SH-SY5Y (cell line): ENCODE measurements at regions not wholly inside any gene's neighbourhood (a gene's known extent, or its start where the extent isn't known, plus 50 kb on each side); places are given as distances from the start of the nearest gene placed in this dataset.
A peak's percentile ranks its signal among the peaks of the same experiment; 100 is the strongest.

Experiments
- GATA2 ChIP-seq: IDR thresholded peaks from 2 replicates; pipeline ENCODE4 v1.6.1; 2011; ENCODE audit warnings: mild to moderate bottlenecking, low read depth, low read length
- GATA3 ChIP-seq: IDR thresholded peaks from 2 replicates; pipeline ENCODE4 v1.6.1; 2011; ENCODE audit warnings: low read depth, mild to moderate bottlenecking, low read length, moderate library complexity

DNA sequence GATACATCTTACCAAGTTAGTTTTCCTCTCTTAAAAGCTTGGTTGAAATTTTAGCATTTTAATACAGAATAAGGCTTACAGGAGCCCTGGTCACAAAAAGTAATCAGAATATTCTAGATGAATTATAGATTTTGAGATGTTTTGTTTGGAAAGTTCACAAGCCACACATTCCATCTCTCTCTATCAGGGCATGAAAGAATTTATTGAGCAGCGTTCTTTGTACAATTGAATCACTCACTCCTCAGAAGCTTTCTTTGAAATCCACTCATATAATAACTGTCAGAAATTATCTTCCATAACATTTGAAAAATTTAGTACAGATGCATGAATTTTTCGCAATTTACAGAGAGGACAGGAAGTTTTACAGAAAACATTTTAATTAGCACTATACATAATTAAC is 938.6 kb upstream of the MDGA2 start:
- no peak for TF ChIP-seq GATA2
- no peak for TF ChIP-seq GATA3

DNA sequence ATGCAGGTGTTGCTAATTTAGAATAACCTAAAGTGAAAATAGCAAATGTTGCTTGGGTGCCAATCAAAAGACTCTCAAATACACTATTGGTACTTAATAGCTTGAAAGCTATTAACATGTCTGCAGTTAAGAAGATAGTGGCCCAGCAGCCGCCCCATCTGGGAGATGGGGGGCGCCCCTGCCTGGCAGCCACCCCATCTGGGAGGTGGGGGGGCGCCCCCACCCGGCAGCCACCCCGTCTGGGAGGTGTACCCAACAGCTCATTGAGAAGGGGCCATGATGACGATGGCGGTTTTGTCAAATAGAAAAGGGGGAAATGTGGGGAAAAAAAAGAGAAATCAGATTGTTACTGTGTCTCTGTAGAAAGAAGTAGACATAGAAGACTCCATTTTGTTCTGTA is 923.1 kb upstream of the MDGA2 start:
- TF ChIP-seq GATA2, result no peak
- TF ChIP-seq GATA3, result no peak

DNA sequence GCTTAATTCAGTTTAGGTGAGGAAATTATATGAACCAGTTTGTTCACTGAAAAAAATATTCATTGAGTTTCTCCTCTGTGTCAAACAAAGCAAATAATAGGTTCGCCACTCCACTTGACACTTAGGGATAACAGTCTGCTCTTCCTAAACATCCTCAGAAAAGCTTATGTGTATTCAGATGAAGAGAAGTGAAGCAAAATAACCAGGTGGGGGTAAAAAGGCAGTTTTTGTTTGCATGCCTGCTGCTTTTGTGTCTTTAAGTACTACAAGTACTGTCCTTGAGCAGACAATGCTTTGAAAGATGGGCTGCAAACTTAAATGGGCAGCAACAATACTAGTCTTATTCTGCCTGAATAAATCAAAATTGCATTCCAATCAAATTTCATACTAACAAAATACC is 910.7 kb upstream of the MDGA2 start:
- TF ChIP-seq GATA2, result no peak
- no peak for TF ChIP-seq GATA3

DNA sequence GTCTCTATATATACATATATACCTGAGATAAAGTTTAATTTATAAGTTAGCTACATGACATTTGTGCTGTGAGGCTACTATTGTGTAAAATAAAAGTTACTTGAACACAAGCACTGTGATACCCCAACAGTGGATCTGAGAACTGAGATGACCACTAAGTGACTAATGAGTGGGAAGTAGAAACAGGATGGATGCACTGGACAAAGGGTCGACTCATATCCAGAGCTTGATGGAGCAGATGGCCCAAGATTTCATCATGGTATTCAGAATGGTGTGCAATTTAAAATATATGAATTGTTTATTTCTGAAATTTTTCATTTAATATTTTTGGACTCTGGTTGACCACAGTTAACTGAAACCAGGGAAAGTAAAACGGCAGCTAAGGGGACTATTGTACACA is 908.6 kb upstream of the MDGA2 start:
- no peak for TF ChIP-seq GATA2
- no peak for TF ChIP-seq GATA3

DNA sequence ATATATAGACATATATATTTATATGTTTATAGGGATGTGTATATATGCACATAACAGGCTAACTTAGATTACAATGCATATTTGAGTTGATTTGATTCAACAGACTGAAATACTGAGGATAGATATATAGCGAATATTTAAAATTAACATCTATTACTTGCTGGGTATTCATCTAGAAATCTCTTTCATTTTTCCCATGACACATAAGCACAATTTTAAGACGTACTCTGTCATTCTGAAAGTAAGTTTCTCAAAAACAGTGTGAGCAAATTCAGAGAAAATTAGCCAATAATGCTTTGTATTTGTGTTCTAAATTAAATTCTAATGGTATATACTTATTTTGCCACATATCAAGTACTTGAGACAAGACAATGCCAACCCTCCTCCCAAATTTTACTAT is 907.5 kb upstream of the MDGA2 start:
- no peak for TF ChIP-seq GATA3
- no peak for TF ChIP-seq GATA2

DNA sequence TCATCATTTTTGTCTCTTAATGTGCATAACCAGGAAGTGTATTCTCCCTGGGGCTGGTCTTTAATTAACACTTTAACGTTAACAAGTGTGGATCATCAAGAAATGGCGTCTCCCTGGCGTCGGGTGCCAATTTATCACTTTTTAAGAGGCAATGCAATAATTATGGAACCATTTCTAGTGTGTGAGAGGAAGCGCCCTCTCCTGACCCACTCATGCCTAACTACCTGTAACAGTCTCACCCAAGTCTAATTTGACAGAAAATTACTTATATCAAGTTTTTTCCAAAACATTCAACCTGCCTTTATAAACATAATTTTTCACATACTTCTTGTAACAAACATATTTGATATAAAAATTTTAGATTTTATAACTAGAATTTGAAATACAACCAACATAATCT is 905.3 kb upstream of the MDGA2 start:
- no peak for TF ChIP-seq GATA3
- no peak for TF ChIP-seq GATA2

DNA sequence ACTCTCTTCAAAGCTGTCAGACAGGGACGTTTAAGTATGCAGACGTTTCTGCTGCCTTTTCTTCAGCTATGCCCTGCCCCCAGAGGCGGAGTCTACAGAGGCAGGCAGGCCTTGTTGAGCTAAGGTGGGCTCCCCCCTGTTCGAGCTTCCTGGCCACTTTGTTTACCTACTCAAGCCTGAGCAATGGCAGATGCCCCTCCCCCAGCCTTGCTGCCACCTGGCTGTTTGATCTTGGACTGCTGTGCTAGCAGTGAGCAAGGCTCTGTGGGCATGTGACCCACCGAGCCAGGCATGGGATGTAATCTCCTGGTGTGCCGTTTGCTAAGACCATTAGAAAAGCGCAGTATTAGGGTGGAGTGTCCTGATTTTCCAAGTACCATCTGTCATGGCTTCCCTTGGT is 900.4 kb upstream of the MDGA2 start:
- TF ChIP-seq GATA2 (no peak), GATA3 (no peak)

DNA sequence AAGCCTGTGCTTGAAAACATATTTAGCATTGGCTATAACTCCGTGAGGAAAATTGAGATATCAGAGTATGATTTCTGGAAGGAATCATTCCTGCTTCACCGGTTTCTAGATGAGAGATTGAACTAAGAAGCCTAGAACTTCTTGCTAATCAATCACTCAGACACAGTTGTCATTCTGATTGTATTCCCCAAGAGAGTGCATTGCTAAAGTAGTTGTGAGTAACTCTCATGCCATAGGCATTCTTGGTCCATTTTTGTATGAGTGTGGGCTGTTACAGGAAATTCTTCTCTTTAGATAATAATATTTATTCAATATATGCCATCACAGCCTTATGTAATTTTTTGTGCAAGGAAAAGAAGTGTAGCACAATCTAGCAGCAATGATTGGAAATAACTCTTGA is 893.3 kb upstream of the MDGA2 start:
- no peak for TF ChIP-seq GATA3
- TF ChIP-seq GATA2, result no peak

DNA sequence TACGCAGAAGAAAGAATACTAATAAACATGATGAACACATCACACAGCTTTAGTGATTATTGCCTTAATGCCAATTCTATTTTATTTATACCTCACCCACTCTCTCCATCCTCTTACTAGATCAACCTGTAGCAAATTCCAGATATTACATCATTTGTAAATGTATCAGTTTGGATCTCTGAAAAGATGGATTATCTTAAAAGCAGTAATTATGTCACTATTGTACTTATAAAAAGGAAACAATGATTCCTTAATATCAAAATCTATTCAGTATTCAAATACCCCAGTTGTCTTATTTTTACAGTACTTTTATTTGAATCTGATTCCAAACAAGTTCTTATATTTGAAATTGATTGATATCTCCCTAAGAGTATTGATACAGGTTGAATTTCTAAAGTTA is 892.8 kb upstream of the MDGA2 start:
- TF ChIP-seq GATA2, result no peak
- no peak for TF ChIP-seq GATA3

DNA sequence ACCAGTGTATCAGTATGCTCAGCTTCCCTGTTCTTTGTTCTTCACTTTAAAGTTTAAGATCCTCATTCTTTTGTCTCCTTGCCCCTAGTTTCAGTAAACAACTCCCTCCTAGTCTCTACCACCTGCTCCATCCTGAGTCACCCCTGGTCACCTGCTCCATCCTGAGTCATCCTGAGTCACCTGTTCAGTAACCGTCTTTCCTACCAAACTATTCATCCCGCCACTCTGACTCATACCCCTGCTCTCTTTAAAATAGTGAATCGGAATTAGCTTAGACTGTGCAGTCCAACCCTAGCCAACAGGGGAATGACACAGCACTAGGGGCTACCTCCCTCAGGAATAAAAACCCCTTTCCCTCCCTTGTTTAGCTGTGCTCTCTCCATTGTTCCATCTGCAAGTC is 888.1 kb upstream of the MDGA2 start:
- TF ChIP-seq GATA3, result no peak
- TF ChIP-seq GATA2, result no peak

DNA sequence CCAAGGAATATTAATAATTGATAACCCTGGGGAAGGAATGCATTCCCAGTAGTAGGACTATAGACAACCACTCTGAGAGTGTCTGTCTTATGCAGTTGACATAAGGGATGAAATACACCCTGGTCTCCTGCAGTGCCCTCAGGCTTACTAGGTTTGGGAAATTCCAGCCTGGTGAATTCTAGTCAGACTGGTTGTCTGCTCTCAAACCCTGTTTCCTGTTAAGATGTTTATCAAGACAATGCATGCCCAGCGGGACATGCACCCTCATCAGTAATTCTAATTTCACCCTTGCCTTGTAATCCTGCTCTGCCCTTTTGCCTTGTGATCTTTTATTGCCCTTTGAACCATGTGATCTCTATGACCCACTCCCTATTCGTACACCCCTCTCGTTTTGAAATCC is 886.0 kb upstream of the MDGA2 start:
- peak; percentile 32; the same call in 1 of the 2 replicates for TF ChIP-seq GATA2

DNA sequence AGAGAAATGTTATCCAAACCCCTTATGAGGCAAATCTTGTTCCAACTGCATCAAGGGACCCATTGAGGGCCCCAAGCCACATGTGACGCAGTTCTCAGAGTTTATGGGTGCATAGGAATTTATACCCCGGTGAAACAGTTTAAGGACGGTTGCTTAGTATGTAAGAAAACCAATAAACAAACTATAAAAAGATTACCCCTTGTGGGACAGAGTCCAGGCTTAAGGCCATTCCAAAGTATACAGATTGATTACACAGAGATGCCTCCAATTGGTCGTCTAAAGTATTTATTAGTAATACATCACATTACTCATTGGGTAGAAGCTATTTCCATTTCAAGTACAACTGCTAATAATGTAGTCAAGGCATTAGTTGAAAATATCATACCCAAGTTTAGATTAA is 885.0 kb upstream of the MDGA2 start:
- no peak for TF ChIP-seq GATA2
- TF ChIP-seq GATA3, result no peak

DNA sequence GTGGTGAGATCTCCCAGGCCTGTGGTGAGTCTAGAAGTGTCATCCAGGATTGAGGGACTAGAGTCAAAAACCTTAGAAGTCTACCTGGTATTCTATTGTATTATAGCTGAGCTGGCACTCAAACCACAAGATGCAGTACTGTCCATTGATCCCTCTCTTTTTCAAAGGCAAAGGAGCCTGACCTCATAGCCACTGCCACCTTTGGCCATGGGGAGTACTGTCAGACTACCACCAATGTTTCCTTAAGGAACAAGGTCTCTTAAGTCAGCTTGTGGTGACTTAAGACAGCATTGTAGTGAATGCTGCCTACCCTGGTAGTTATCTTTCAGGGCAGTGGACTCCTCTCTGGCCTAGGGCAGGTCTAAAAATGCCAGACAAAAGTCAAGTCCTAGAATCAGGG is 878.0 kb upstream of the MDGA2 start:
- TF ChIP-seq GATA3 (no peak), GATA2 (no peak)

DNA sequence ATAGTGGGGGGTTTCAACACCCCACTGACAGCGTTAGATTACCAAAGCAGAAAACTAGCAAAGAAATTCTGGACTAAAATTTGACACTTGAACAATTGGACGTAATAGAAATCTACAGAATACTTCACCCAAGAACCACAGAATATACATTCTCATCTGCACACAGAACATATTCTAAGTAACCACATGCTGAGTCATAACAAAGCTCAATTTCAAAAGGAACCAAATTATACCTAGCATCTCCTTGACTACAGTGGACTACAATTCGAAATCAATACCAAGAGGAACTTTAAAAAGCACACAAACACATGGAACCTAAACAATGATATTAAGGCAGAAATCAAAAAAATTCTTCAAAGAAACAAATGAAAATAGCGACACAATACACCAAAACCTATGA is 871.6 kb upstream of the MDGA2 start:
- TF ChIP-seq GATA2 (no peak), GATA3 (no peak)

DNA sequence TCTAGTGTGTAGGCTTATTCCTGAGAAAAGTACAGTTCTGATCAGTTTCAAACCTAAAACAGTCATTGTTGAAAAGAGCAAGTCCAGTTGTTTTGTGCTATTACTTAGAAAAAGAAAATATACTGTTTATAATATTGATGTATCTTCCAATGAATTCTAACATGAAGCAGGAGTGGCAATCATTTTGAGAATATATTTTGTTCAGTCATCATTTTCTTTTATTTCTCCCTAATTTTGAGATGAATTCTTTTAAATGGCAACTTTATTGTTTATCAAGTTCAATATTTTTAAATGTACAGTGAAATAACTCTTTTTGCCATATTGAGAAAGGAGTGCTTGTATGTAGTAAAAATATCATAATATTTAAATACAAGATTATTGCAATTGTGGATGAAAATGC is 862.2 kb upstream of the MDGA2 start:
- no peak for TF ChIP-seq GATA2
- no peak for TF ChIP-seq GATA3

DNA sequence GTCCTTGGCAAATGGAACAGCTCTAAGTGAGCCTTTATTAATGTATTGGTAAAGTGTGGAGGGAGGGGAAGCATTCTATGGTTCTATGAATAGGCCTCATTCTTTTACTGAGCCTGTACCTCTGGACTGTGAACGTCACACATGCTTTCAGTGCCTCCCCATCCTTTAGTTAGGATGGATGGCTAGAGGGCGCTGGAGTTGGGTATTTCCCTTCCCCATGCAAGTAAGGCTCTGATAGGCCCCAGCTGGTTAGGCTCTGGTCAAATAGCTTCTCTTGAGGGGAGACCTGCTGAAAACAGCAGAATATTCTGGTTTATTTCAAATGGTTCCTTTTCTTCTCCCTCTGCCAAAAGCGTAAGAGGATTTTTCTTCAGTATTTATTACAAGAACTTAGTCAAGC is 860.9 kb upstream of the MDGA2 start:
- no peak for TF ChIP-seq GATA2
- no peak for TF ChIP-seq GATA3

DNA sequence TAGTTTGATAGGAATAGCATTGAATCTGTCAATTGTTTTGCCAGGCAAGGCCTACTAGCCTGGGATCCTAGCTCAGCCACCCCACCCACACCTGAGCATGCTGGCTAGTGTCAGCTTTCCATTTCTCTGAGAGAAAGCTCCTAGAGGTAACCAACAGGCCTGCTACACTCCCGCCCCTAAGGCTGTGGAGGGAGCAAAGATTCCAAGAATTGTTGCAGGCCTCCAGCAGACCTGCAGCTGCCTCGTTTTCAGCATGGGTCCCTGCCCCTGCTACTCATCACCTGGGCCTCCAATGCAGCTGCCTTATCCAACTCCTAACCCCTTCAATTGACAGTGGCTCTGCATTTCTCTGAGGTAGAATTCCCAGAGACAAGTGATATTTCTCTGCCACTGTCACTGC is 852.4 kb upstream of the MDGA2 start:
- TF ChIP-seq GATA2, result no peak
- no peak for TF ChIP-seq GATA3

DNA sequence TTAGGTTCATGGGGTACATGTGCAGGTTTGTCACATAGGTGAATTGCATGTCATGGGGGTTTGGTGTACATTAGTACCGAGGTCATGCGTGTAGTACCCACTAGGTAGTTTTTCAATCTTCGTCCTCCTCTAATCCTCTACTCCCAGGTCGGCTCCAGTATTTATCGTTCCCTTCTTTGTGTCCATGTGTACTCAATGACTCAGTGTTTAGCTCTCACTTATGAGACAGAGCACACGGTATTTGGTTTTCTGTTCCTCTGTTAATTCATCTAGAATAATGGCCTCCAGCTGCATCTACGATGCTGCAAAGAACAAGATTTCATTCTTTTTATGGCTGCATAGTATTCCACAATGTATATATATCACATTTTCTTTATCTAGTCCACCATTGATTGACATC is 850.9 kb upstream of the MDGA2 start:
- no peak for TF ChIP-seq GATA3
- TF ChIP-seq GATA2, result no peak
